Hepatocyte (in vitro differentiated cells): ENCODE measurements at regions not wholly inside any gene's neighbourhood (a gene's known extent, or its start where the extent isn't known, plus 50 kb on each side); places are given as distances from the start of the nearest gene placed in this dataset.

ENCODE experiments used
- CTCF ChIP-seq: fragments of 200-600 bp; sonication (generic); IDR thresholded peaks from 2 replicates; pipeline ENCODE4 v1.5.1; 2016; ENCODE audit warnings: antibody characterized with exemption, mild to moderate bottlenecking; ENCODE audit not compliant: poor library complexity
- EZH2 ChIP-seq: fragments of 200-600 bp; sonication (generic); IDR thresholded peaks from 2 replicates; pipeline ENCODE4 v1.6.1; 2016; ENCODE audit warnings: antibody characterized with exemption, mild to moderate bottlenecking, borderline replicate concordance

GRCh38 chrX:75642811-75643361 is 120.0 kb upstream of the ZDHHC15 start:
- TF ChIP-seq CTCF (no peak), EZH2 (no peak)
